BLaER1 treated with 17β-estradiol and CSF1 and Interleukin-3, amounts not matched to agents 10 nM and 100 nM (cell line): ENCODE measurements at regions not wholly inside any gene's neighbourhood (a gene's known extent, or its start where the extent isn't known, plus 50 kb on each side); places are given as distances from the start of the nearest gene placed in this dataset.
"Not testable (repeated sequence)": the region's sequence is repeated elsewhere in the genome, so short reads cannot be mapped to it uniquely, and the experiment has no call there.

Source experiments
- H3K27ac ChIP-seq, 11 experiments: shearing (Covaris generic); formaldehyde crosslinking; 2 replicates each; pipeline ENCODE4 v1.8.1; 2022
- H3K27me3 ChIP-seq, 11 experiments: shearing (Covaris generic); formaldehyde crosslinking; 2 replicates each; pipeline ENCODE4 v1.8.1; 2022
- H3K36me3 ChIP-seq, 11 experiments: shearing (Covaris generic); formaldehyde crosslinking; 2 replicates each; pipeline ENCODE4 v1.8.1; 2022
- H3K4me1 ChIP-seq, 10 experiments: shearing (Covaris generic); formaldehyde crosslinking; 2 replicates each; pipeline ENCODE4 v1.8.1; 2022
- H3K4me2 ChIP-seq, 11 experiments: shearing (Covaris generic); formaldehyde crosslinking; 2 replicates each; pipeline ENCODE4 v1.8.1; 2022
- H3K4me3 ChIP-seq, 10 experiments: shearing (Covaris generic); formaldehyde crosslinking; 2 replicates each; pipeline ENCODE4 v1.8.1; 2022
- H3K9ac ChIP-seq, 11 experiments: shearing (Covaris generic); formaldehyde crosslinking; 2 replicates each; pipeline ENCODE4 v1.8.1; 2022
- H3K9me3 ChIP-seq, 11 experiments: shearing (Covaris generic); formaldehyde crosslinking; replicated peaks in 1 of 11; 2 replicates each; pipeline ENCODE4 v1.8.1; 2022
- H4K20me1 ChIP-seq, 11 experiments: shearing (Covaris generic); formaldehyde crosslinking; 2 replicates each; pipeline ENCODE4 v1.8.1; 2022
- Cebpa-rat ChIP-seq, 11 experiments: shearing (Covaris generic); IDR thresholded peaks; 2 replicates each; pipeline ENCODE4 v1.8.1; 2022

DNA sequence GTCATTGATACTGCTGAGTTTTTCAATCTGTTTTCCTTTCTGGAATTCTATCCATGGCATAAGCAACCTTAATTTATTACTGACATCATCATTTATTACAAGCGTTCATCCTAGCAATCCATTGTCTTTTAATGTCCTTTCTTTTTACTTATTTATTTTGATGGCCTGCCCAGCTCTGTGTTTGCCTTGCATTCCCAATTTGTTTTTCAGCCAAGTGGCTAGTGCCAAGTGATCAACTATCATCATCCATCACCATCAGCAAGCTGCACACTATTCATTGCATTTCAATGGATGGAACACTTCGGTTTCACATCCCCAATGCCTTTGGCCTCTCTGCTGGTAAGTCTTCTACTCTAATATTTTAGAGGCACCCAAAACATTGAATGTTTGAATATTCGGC, 831.7 kb upstream of the EPHA5 start:
- Histone ChIP-seq H3K4me3 (no peak overlapping the region), H3K9ac (no peak overlapping the region), H3K4me1 (no peaks in the 10 kb centered on the region), H3K27ac (no peak overlapping the region), H4K20me1 (no peaks in the 10 kb centered on the region), H3K36me3 (no peaks in the 10 kb centered on the region), H3K4me2 (no peak overlapping the region), H3K27me3 (no peaks in the 10 kb centered on the region), H3K9me3 (no peaks in the 10 kb centered on the region)
- TF ChIP-seq Cebpa-rat (IDR thresholded peaks at IDR 0.05) = no peak

DNA sequence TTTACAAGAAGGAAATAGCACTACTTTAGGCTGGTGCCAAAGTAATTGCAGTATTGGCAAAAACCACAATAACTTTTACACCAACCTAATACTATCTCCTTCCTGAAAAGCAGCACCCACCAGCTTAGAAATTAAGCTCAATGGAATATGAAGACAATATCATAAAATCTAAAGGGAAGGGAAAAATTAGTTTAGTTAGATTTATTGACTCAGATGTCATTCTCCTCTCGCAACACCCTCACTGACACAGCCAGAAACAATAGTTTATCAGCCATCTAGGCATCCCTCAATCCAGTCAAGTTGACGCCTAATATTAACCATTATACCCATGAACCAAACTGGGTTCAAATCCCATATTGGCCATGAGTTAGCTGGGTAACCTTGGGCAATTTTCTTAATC, 820.4 kb upstream of the EPHA5 start:
- no peak overlapping the region for H3K4me3 ChIP-seq
- no peaks in the 10 kb centered on the region for H4K20me1 ChIP-seq
- TF ChIP-seq Cebpa-rat (IDR thresholded peaks at IDR 0.05) = no peak
- no peaks in the 10 kb centered on the region for H3K9me3 ChIP-seq
- no peak overlapping the region for H3K4me2 ChIP-seq
- no peaks in the 10 kb centered on the region for H3K36me3 ChIP-seq
- no peak overlapping the region for H3K27ac ChIP-seq
- H3K4me1 ChIP-seq = no peaks in the 10 kb centered on the region
- H3K27me3 ChIP-seq = no peaks in the 10 kb centered on the region
- no peak overlapping the region for H3K9ac ChIP-seq

DNA sequence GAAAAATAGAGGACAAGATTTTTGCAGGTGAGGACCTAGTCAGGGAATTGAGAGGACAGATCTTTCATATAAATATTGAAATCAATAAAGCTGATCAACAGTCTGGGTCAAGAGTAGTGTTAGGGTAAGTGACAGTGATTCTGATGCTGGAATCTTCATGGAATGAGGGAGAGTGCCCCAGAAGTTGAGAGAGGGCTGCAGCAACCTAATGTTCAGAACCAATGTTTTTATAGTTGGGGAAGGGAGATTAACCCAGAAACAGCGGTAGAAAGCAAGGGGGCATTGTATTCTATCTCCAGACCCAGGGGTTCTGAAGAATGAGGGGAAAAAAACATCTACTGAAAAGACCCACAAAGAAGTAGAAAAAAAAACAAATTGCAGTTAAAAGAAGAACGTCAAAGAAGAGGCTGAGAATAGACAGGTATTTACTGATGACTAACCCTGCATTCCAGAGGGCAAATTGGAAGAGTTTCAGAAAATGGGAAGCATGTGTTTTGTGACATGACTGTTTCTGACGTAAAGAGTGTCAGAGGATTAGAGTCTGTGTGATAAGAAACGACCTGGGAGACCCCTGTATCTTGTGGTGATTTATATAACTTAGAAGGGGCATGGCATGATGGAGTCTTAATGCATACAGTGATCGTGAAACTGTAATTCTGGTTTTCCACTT, 819.6 kb upstream of the EPHA5 start:
- no peak for TF ChIP-seq Cebpa-rat (IDR thresholded peaks at IDR 0.05)
- Histone ChIP-seq H3K27ac (no peak overlapping the region), H3K4me2 (no peak overlapping the region)

DNA sequence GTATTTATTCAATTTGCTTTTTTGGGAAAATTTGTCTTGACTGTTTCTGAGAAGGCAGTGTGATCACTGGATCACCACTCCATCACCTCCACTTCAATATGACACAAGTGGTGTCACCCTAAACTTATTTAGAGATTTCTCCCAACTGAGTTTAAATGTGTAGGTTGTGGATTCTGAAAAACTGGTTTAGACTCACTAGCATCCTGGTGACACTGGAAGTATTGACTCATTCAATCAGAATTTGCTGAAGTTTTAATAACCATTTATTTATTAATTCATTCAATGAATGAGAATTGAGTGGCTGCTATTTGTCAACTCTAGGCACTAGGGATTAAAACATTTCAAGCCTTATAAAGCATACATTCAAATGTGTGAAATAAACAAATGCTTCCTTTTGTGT, 819.1 kb upstream of the EPHA5 start:
- Histone ChIP-seq H3K4me2 (no peak overlapping the region), H4K20me1 (no peaks in the 10 kb centered on the region), H3K4me3 (no peak overlapping the region), H3K9ac (no peak overlapping the region), H3K36me3 (no peaks in the 10 kb centered on the region), H3K27ac (no peak overlapping the region), H3K9me3 (no peaks in the 10 kb centered on the region), H3K27me3 (no peaks in the 10 kb centered on the region), H3K4me1 (no peaks in the 10 kb centered on the region)
- TF ChIP-seq Cebpa-rat (IDR thresholded peaks at IDR 0.05) = no peak

More for the DNA sequence above, 819.6 kb upstream of the EPHA5 start:
- Histone ChIP-seq H3K9ac (no peak overlapping the region), H3K4me3 (no peak overlapping the region), H3K9me3 (no peaks in the 10 kb centered on the region), H3K36me3 (no peaks in the 10 kb centered on the region), H3K4me1 (no peaks in the 10 kb centered on the region), H4K20me1 (no peaks in the 10 kb centered on the region), H3K27me3 (no peaks in the 10 kb centered on the region)

DNA sequence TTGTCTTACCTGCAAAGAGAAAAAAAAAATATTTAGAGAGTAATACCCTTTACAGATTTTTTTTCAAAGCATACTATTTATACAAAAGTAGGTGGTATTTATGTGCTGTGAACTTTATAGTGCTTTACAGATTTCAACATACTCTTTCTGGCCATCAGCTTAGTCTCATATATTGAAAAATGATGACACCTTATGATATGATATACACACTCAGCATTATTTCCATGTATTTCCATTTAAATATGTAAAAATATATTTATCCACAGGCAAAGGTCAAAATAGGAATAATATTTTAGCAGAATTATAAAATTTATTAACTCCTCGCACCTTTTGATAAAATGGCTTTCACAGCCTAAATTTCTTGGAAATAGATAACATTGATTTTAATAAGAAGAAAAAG, 815.8 kb upstream of the EPHA5 start:
- no peak overlapping the region for H3K4me3 ChIP-seq
- no peak overlapping the region for H3K27ac ChIP-seq
- no peaks in the 10 kb centered on the region for H3K27me3 ChIP-seq
- no peak for TF ChIP-seq Cebpa-rat (IDR thresholded peaks at IDR 0.05)
- no peak overlapping the region for H3K9ac ChIP-seq
- no peaks in the 10 kb centered on the region for H3K9me3 ChIP-seq
- no peak overlapping the region for H3K4me2 ChIP-seq
- no peaks in the 10 kb centered on the region for H3K4me1 ChIP-seq
- H3K36me3 ChIP-seq = no peaks in the 10 kb centered on the region
- no peaks in the 10 kb centered on the region for H4K20me1 ChIP-seq

DNA sequence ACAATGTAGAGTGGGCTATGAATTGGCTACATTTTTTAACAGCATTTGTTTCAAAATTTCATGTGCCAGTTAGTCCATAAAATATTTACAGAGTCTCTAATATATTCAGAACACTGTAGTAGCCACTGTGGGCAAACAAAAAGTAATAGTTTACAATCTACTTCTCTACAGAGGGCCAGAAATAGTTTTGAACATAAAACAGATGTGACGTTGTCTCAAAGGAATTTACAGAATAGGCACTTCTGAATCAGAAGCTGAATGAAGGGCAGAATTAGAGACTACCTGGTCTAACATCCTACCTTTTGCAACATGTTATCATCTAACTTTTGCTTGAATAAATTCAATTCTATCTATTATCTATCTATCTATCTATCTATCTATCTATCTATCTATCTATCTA, 811.9 kb upstream of the EPHA5 start:
- H3K27ac ChIP-seq = no peak overlapping the region

DNA sequence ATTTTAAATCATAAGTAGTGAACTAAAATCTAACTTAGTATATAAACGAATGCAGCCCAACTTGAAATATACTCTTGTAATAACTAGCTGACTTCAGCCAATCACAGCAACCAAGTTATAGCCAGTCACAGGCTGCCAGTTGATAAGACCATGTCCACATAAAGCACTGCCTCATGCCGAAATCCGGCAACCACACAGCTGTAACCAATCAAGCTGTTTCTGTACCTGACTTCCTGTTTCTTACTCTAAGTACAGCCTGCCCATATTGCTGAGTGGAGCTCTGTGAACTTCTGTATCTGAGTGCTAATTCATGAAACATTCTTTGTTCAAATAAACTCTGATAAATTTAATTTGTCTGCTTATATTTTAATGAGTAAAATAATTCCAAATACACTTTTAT, 805.3 kb upstream of the EPHA5 start:
- no peaks in the 10 kb centered on the region for H4K20me1 ChIP-seq
- TF ChIP-seq Cebpa-rat (IDR thresholded peaks at IDR 0.05) = no peak
- no peaks in the 10 kb centered on the region for H3K27me3 ChIP-seq
- H3K36me3 ChIP-seq = no peaks in the 10 kb centered on the region
- no peak overlapping the region for H3K4me3 ChIP-seq
- no peak overlapping the region for H3K27ac ChIP-seq
- H3K9me3 ChIP-seq = peaks cover 0 to 11% (median 0%) of the 10 kb centered on the region in 11 experiments; a peak in 1 of 22 replicates
- H3K9ac ChIP-seq = no peak overlapping the region
- no peak overlapping the region for H3K4me2 ChIP-seq
- no peaks in the 10 kb centered on the region for H3K4me1 ChIP-seq

More for the DNA sequence above, 811.9 kb upstream of the EPHA5 start:
- Histone ChIP-seq H3K4me2 (no peak overlapping the region), H3K4me3 (no peak overlapping the region), H3K4me1 (no peaks in the 10 kb centered on the region), H3K36me3 (no peaks in the 10 kb centered on the region), H3K9ac (no peak overlapping the region), H3K27me3 (no peaks in the 10 kb centered on the region), H3K9me3 (no peaks in the 10 kb centered on the region), H4K20me1 (no peaks in the 10 kb centered on the region)
- TF ChIP-seq Cebpa-rat (IDR thresholded peaks at IDR 0.05) = no peak

DNA sequence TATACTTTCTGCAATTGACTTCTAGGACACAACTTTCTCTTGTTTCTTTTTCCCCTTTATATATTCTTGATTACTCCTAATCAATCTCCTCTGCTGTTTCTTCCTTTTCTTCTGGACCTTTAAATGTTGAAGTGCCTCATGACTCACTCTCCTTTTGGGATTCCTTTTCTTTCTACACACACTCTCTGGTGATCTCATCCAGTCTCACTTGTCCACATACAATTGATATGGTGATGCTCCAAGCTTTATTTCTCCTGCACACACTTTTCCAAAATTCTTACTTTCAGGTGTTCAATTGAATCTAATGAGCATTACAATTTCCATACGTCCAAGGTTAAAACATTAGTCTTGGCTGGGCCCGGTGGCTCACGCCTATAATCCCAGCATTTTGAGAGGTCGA, 794.8 kb upstream of the EPHA5 start:
- TF ChIP-seq Cebpa-rat (IDR thresholded peaks at IDR 0.05) = no peak
- H3K4me2 ChIP-seq = no peak overlapping the region

DNA sequence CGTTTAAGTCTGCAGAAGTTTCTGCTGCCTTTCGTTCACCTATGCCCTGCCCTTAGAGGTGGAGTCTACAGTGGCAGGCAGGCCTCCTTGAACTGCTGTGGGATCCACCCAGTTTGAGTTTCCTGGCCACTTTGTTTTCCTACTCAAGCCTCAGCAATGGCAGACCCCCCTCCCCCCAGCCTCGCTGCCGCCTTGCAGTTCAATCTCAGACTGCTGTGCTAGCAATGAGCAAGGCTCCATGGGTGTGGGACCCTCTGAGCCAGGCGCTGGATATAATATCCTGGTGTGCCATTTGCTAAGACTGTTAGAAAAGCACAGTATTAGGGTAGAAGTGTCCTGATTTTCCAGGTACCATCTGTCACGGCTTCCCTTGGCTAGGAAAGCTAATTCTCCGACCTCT, 792.6 kb upstream of the EPHA5 start:
- not testable (repeated sequence) for H3K9me3 ChIP-seq, H3K4me1 ChIP-seq

More for the DNA sequence above, 794.8 kb upstream of the EPHA5 start:
- H3K27ac ChIP-seq = no peak overlapping the region
- no peaks in the 10 kb centered on the region for H4K20me1 ChIP-seq
- no peaks in the 10 kb centered on the region for H3K36me3 ChIP-seq
- no peaks in the 10 kb centered on the region for H3K27me3 ChIP-seq
- no peak overlapping the region for H3K9ac ChIP-seq
- H3K9me3 ChIP-seq = no peaks in the 10 kb centered on the region
- H3K4me1 ChIP-seq = no peaks in the 10 kb centered on the region
- no peak overlapping the region for H3K4me3 ChIP-seq

DNA sequence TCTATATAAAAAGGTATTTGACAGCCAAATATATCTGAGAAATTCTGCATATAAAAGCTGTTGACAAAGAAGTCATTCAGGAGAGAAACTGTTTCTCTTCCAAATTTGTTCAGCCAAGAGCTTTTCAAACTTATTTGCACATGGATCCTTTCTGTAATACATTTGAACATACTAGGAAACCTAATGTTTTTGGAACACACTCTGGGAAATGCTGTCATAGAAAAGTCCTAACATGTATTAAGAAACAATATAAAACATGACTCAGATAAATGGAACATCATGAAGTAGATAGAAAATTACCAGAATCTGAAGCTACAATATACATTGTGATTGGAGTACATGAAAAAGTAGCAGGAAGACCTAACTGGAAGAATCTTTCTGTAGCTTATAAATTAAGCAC, 781.5 kb upstream of the EPHA5 start:
- Histone ChIP-seq H3K4me3 (no peak overlapping the region), H3K4me1 (no peaks in the 10 kb centered on the region), H3K9me3 (no peaks in the 10 kb centered on the region), H3K27ac (no peak overlapping the region), H4K20me1 (no peaks in the 10 kb centered on the region), H3K27me3 (no peaks in the 10 kb centered on the region), H3K36me3 (no peaks in the 10 kb centered on the region), H3K9ac (no peak overlapping the region), H3K4me2 (no peak overlapping the region)
- no peak for TF ChIP-seq Cebpa-rat (IDR thresholded peaks at IDR 0.05)

More for the DNA sequence above, 792.6 kb upstream of the EPHA5 start:
- H3K4me2 ChIP-seq, H3K9ac ChIP-seq, H4K20me1 ChIP-seq, H3K27ac ChIP-seq, H3K27me3 ChIP-seq, H3K4me3 ChIP-seq, H3K36me3 ChIP-seq: not testable (repeated sequence)
